ENCODE measurements at regions not wholly inside any gene's neighbourhood (a gene's known extent, or its start where the extent isn't known, plus 50 kb on each side); places are given as distances from the start of the nearest gene placed in this dataset.

GRCh38 chr12:47413806-47414205, 292.0 kb downstream of the RPAP3 start:
- DNase-seq, result peak; percentile 66
- Mint-ChIP-seq H3K36me3 (ENCODE audit: low read depth) (peaks cover 6% of the 10 kb centered on the region), H3K4me3 (peak overlapping the region; percentile 13; the same call in 1 of the 2 replicates), H3K4me1 (ENCODE audit: low read depth) (peaks cover 48% of the 10 kb centered on the region), H3K27ac (peak overlapping the region; percentile 73; the same call in 1 of the 2 replicates), H3K9me3 (no peaks in the 10 kb centered on the region), H3K27me3 (ENCODE audit: insufficient read depth) (no peaks in the 10 kb centered on the region; the same call in 1 of the 2 replicates)
- TF ChIP-seq CTCF (IDR thresholded peaks at IDR 0.05), result no peak

GRCh38 chr12:47412601-47413236, 293.1 kb downstream of the RPAP3 start:
- DNase-seq, result no peak
- no peak overlapping the region for H3K27ac Mint-ChIP-seq
- H3K36me3 Mint-ChIP-seq (ENCODE audit: low read depth), result peaks cover 6% of the 10 kb centered on the region
- no peaks in the 10 kb centered on the region; the same call in 1 of the 2 replicates for H3K27me3 Mint-ChIP-seq (ENCODE audit: insufficient read depth)
- no peak overlapping the region for H3K4me3 Mint-ChIP-seq
- H3K9me3 Mint-ChIP-seq, result no peaks in the 10 kb centered on the region
- peaks cover 47% of the 10 kb centered on the region for H3K4me1 Mint-ChIP-seq (ENCODE audit: low read depth)
- TF ChIP-seq CTCF (IDR thresholded peaks at IDR 0.05), result no peak

GRCh38 chr12:47411966-47412365, 293.9 kb downstream of the RPAP3 start:
- no peaks in the 10 kb centered on the region for H3K9me3 Mint-ChIP-seq
- no peaks in the 10 kb centered on the region; the same call in 1 of the 2 replicates for H3K27me3 Mint-ChIP-seq (ENCODE audit: insufficient read depth)
- TF ChIP-seq CTCF (IDR thresholded peaks at IDR 0.05), result no peak
- H3K27ac Mint-ChIP-seq, result no peak overlapping the region
- DNase-seq, result no peak
- no peak overlapping the region for H3K4me3 Mint-ChIP-seq
- H3K4me1 Mint-ChIP-seq (ENCODE audit: low read depth), result peaks cover 47% of the 10 kb centered on the region
- H3K36me3 Mint-ChIP-seq (ENCODE audit: low read depth), result peaks cover 6% of the 10 kb centered on the region

GRCh38 chr12:47410862-47411261, 295.0 kb downstream of the RPAP3 start:
- no peak for TF ChIP-seq CTCF (IDR thresholded peaks at IDR 0.05)
- Mint-ChIP-seq H3K27me3 (ENCODE audit: insufficient read depth) (peaks cover 3% of the 10 kb centered on the region), H3K36me3 (ENCODE audit: low read depth) (0 out of 2 replicates have a peak, but pooled peaks cover under 1% of the 10 kb centered on the region), H3K27ac (no peak overlapping the region), H3K4me1 (ENCODE audit: low read depth) (peaks cover 40% of the 10 kb centered on the region), H3K9me3 (no peaks in the 10 kb centered on the region), H3K4me3 (no peak overlapping the region)
- no peak for DNase-seq

- no peaks in the 10 kb centered on the region for H3K9me3 Mint-ChIP-seq
- no peak for TF ChIP-seq CTCF (IDR thresholded peaks at IDR 0.05)
- peaks cover 39% of the 10 kb centered on the region for H3K4me1 Mint-ChIP-seq (ENCODE audit: low read depth)
- no peak overlapping the region for H3K27ac Mint-ChIP-seq
- no peak for DNase-seq
- H3K4me3 Mint-ChIP-seq, result no peak overlapping the region
- H3K27me3 Mint-ChIP-seq (ENCODE audit: insufficient read depth), result peaks cover 3% of the 10 kb centered on the region
- no peaks in the 10 kb centered on the region for H3K36me3 Mint-ChIP-seq (ENCODE audit: low read depth)
Measured at GRCh38 chr12:47410383-47410782, 295.4 kb downstream of the RPAP3 start.
